ENCODE measurements at regions not wholly inside any gene's neighbourhood (a gene's known extent, or its start where the extent isn't known, plus 50 kb on each side); places are given as distances from the start of the nearest gene placed in this dataset.

DNA sequence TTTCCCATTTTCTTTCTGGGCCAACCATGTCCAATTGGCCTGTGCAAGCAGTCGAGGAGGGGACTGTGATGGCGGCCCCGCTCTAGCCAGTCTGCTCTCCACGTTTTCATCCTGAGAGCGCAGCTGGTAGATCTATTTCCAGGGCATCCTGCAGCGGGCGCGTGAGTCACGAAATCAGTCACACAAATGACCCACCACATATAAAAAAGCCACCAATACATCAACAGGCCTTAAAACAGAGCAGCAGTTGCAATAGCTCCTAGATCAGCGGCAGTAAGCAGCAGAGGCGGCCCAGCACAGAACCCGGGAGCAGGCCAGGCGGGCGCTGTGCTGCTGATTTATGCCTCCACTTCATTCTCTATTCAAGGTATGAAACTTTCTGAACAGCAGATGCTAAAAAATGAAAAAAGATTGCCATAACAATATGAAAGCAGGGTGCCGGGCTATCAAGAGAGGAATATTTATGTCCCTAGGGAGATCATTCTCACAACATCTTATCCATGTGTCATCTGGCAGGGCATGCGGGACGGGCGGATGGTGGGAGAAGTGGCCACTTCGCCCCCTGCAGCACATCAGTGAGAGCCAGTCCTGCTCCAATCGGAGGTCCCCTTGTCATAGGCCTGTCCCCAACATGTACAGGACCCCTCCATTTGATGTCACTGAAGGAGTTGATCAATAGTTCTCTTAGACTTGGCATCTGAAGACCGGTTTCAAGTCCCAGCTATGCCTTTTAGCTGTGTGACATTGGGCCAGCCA, 98.0 kb upstream of the GPR26 start:
- Histone ChIP-seq H4K8ac (ENCODE audit: extremely low read depth, insufficient read depth, low read length) (no peak overlapping the region), H3K9me3 (ENCODE audit: insufficient read depth in 2 of 2, low read depth in 1 of 2, low read length in 1 of 2) (no peaks in the 10 kb centered on the region), H4K91ac (replicated peaks; ENCODE audit: insufficient read length, low read length) (no peak overlapping the region), H3K4ac (replicated peaks; ENCODE audit: insufficient read length, low read depth, low read length) (no peak overlapping the region), H3K56ac (replicated peaks; ENCODE audit: insufficient read length, low read depth, low read length) (no peak overlapping the region), H3K36me3 (ENCODE audit: control insufficient read depth in 2 of 4, insufficient read depth in 4 of 4, low read length in 3 of 4) (no peaks in the 10 kb centered on the region), H3K27me3 (replicated peaks in 1 of 4; ENCODE audit: control insufficient read depth in 3 of 4, extremely low read depth in 1 of 4, insufficient read depth in 3 of 4, low read length in 3 of 4) (no peaks in the 10 kb centered on the region; a peak in 1 of 7 replicates), H2BK5ac (ENCODE audit: low read depth, low read length) (no peak overlapping the region), H2AFZ (ENCODE audit: low read length) (no peak overlapping the region), H2BK12ac (ENCODE audit: low read depth, low read length) (no peak overlapping the region), H3K4me1 (replicated peaks in 1 of 4; ENCODE audit: control insufficient read depth in 3 of 4, insufficient read depth in 4 of 4, low read length in 3 of 4) (peaks cover 0 to 3% (median 0%) of the 10 kb centered on the region in 4 experiments; a peak in 2 of 7 replicates), H2BK20ac (ENCODE audit: low read length) (no peak overlapping the region), H3K18ac (ENCODE audit: extremely low read depth, low read length) (no peak overlapping the region), H4K20me1 (replicated peaks in 1 of 2; ENCODE audit: control insufficient read depth in 1 of 2, insufficient read depth in 2 of 2, low read length in 2 of 2) (no peaks in the 10 kb centered on the region), H3K79me1 (ENCODE audit: low read depth, low read length) (no peaks in the 10 kb centered on the region), H3K23me2 (ENCODE audit: low read depth, low read length) (no peaks in the 10 kb centered on the region), H3K14ac (ENCODE audit: insufficient read length) (no peak overlapping the region), H2BK120ac (replicated peaks; ENCODE audit: low read depth, low read length) (no peak overlapping the region), H3K79me2 (ENCODE audit: control insufficient read depth in 1 of 2, insufficient read depth in 2 of 2, low read length in 2 of 2) (no peaks in the 10 kb centered on the region), H3K4me2 (ENCODE audit: insufficient read depth in 1 of 2, low read depth in 2 of 2, low read length in 2 of 2) (no peak overlapping the region), H3K27ac (ENCODE audit: low read depth, low read length) (no peak overlapping the region), H3K9ac (replicated peaks in 1 of 4; ENCODE audit: extremely low read depth in 1 of 4, low read depth in 3 of 4, low read length in 3 of 4) (no peak overlapping the region), H2AK5ac (ENCODE audit: low read depth, low read length) (no peak overlapping the region), H4K5ac (ENCODE audit: insufficient read length, low read depth, low read length) (no peak overlapping the region), H2BK15ac (ENCODE audit: low read length) (no peak overlapping the region), H3K4me3 (ENCODE audit: extremely low read depth in 1 of 4, insufficient read depth in 2 of 4, low read depth in 3 of 4, low read length in 4 of 4) (no peak overlapping the region), H3K23ac (ENCODE audit: insufficient read length) (no peak overlapping the region)
- FAIRE-seq (no peak), DNase-seq (ENCODE audit: low read depth in 1 of 2, low spot score in 2 of 2) (peak in 1 of 2 experiments; percentile 35)
- 95% methylated on average over 21 of the region's 21 CpGs; no CpG with 5 or more reads in 1 of the 2 experiments for WGBS, 2 experiments (ENCODE audit: extremely low coverage in 1 of 2, insufficient coverage in 1 of 2, insufficient read length in 1 of 2, insufficient replicate concordance in 2 of 2, low coverage in 1 of 2, low lambda C conversion rate in 2 of 2, missing lambda C conversion rate in 1 of 2)
- CTCF ChIA-PET (ENCODE audit: partially characterized antibody) = interaction anchor here (0.7 to 1.1 kb wide), 4 partner anchors 8 to 525 kb away, joined by 3 to 4 read pairs (median 4); no protein-coding TSS in a partner anchor
- POLR2A ChIA-PET (ENCODE audit: partially characterized antibody) = no interaction called here
- no peak for TF ChIP-seq TAF1 (IDR thresholded peaks at IDR 0.05; ENCODE audit: low read depth, low read length)
- TF ChIP-seq SP1 (IDR thresholded peaks at IDR 0.05; ENCODE audit: low read depth, low read length) = no peak
- no peak for TF ChIP-seq CHD2 (IDR thresholded peaks at IDR 0.05; ENCODE audit: low read length)
- TF ChIP-seq GABPA (IDR thresholded peaks at IDR 0.05; ENCODE audit: borderline replicate concordance, insufficient read depth, low read length) = no peak
- no peak for TF ChIP-seq RFX5 (IDR thresholded peaks at IDR 0.05; ENCODE audit: borderline replicate concordance, low read depth, low read length)
- no peak for TF ChIP-seq KDM4A (IDR thresholded peaks at IDR 0.05; ENCODE audit: low read depth, low read length, severe bottlenecking)
- TF ChIP-seq TCF12 (IDR thresholded peaks at IDR 0.05; ENCODE audit: low read depth, low read length) = no peak
- TF ChIP-seq, protein P1, sequence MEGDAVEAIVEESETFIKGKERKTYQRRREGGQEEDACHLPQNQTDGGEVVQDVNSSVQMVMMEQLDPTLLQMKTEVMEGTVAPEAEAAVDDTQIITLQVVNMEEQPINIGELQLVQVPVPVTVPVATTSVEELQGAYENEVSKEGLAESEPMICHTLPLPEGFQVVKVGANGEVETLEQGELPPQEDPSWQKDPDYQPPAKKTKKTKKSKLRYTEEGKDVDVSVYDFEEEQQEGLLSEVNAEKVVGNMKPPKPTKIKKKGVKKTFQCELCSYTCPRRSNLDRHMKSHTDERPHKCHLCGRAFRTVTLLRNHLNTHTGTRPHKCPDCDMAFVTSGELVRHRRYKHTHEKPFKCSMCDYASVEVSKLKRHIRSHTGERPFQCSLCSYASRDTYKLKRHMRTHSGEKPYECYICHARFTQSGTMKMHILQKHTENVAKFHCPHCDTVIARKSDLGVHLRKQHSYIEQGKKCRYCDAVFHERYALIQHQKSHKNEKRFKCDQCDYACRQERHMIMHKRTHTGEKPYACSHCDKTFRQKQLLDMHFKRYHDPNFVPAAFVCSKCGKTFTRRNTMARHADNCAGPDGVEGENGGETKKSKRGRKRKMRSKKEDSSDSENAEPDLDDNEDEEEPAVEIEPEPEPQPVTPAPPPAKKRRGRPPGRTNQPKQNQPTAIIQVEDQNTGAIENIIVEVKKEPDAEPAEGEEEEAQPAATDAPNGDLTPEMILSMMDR (IDR thresholded peaks at IDR 0.05; ENCODE audit: control extremely low read depth in 1 of 3, insufficient read depth in 1 of 3, low read depth in 1 of 3, low read length in 3 of 3) = no peak
- TF ChIP-seq SIX5 (IDR thresholded peaks at IDR 0.05; ENCODE audit: low read depth, low read length) = no peak
- TF ChIP-seq, protein P2, sequence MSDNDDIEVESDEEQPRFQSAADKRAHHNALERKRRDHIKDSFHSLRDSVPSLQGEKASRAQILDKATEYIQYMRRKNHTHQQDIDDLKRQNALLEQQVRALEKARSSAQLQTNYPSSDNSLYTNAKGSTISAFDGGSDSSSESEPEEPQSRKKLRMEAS (IDR thresholded peaks at IDR 0.05) = no peak
- no peak for TF ChIP-seq GTF2F1 (IDR thresholded peaks at IDR 0.05; ENCODE audit: borderline replicate concordance, low read depth, low read length)

All from H1 (cell line).